ENCODE measurements at regions not wholly inside any gene's neighbourhood (a gene's known extent, or its start where the extent isn't known, plus 50 kb on each side); places are given as distances from the start of the nearest gene placed in this dataset.

GRCh38 chr7:94333810-94334209 lies 60.9 kb upstream of the COL1A2 start:
- no peaks in the 10 kb centered on the region for H3K9me3 Mint-ChIP-seq
- no peak overlapping the region for H3K27ac Mint-ChIP-seq
- peaks cover 3% of the 10 kb centered on the region for H3K27me3 Mint-ChIP-seq
- peaks cover 0 to 3% (median 0%) of the 10 kb centered on the region in 3 donors for H3K4me1 Mint-ChIP-seq
- no peaks in the 10 kb centered on the region for H3K36me3 Mint-ChIP-seq
- no peak overlapping the region for H3K4me3 Mint-ChIP-seq

GRCh38 chr7:94335586-94335985 lies 59.1 kb upstream of the COL1A2 start:
- H3K36me3 Mint-ChIP-seq: no peaks in the 10 kb centered on the region
- no peak overlapping the region for H3K27ac Mint-ChIP-seq
- H3K4me3 Mint-ChIP-seq: no peak overlapping the region
- peaks cover 3% of the 10 kb centered on the region for H3K27me3 Mint-ChIP-seq
- H3K9me3 Mint-ChIP-seq: no peaks in the 10 kb centered on the region
- peaks cover 0 to 8% (median 0%) of the 10 kb centered on the region in 3 donors for H3K4me1 Mint-ChIP-seq

DNA sequence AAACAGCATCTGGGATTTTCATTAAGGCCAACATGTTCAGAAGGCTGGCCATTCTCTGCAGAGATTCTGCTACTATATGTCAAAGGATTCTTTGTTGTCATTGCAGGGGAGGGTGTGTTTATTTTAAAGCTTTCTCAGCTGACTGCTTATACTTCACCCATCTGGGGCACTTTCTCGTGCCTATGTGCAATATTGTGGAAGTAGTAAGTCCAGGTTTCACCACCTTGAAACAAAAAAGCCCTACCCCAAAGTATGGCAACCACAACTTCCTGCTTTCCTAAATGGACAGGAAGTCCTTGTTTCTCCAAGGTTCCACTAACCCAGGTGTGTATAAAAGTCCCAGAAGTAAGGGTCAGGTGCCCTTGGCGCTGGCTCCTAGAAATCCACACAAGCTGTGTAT lies 58.7 kb upstream of the COL1A2 start:
- peaks cover 1% of the 10 kb centered on the region for H3K27me3 Mint-ChIP-seq
- H3K9me3 Mint-ChIP-seq: no peaks in the 10 kb centered on the region
- H3K4me1 Mint-ChIP-seq: peaks cover 0 to 8% (median 0%) of the 10 kb centered on the region in 3 donors
- no peak overlapping the region for H3K4me3 Mint-ChIP-seq
- H3K36me3 Mint-ChIP-seq: no peaks in the 10 kb centered on the region
- no peak overlapping the region for H3K27ac Mint-ChIP-seq

GRCh38 chr7:94338921-94339371 lies 55.7 kb upstream of the COL1A2 start:
- peaks cover 0 to 8% (median 0%) of the 10 kb centered on the region in 3 donors for H3K4me1 Mint-ChIP-seq
- no peak overlapping the region for H3K27ac Mint-ChIP-seq
- peaks cover 3% of the 10 kb centered on the region for H3K27me3 Mint-ChIP-seq
- H3K36me3 Mint-ChIP-seq: no peaks in the 10 kb centered on the region
- H3K9me3 Mint-ChIP-seq: no peaks in the 10 kb centered on the region
- no peak overlapping the region for H3K4me3 Mint-ChIP-seq

DNA sequence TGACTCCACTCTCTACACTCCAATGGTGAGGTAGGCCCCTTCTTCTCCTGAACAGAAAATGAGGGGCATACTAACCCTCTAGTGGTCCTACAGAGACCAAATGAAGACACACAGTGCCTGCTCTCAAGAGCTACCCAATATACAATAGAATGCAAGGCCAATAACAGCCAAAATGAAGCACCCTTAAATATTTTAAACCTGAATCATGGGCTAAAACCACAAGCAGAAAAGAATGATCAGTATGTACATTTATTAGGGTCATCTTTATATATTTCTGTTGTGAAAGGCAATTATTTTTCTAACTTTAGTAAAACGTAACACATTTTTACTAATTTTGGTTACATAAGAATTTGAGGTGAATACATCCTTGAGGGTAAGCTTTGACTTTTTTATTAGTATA lies 49.9 kb upstream of the COL1A2 start:
- H3K27ac Mint-ChIP-seq: no peak overlapping the region
- H3K27me3 Mint-ChIP-seq: peaks cover 8% of the 10 kb centered on the region
- H3K4me3 Mint-ChIP-seq: no peak overlapping the region
- H3K4me1 Mint-ChIP-seq: peaks cover 0 to 2% (median 0%) of the 10 kb centered on the region in 3 donors
- H3K9me3 Mint-ChIP-seq: peaks cover 0 to 3% (median 2%) of the 10 kb centered on the region in 3 donors
- H3K36me3 Mint-ChIP-seq: no peaks in the 10 kb centered on the region

Data from IgD-negative memory B cell (primary cell).